ENCODE measurements at regions not wholly inside any gene's neighbourhood (a gene's known extent, or its start where the extent isn't known, plus 50 kb on each side); places are given as distances from the start of the nearest gene placed in this dataset.
A peak's percentile ranks its signal among the peaks of the same experiment; 100 is the strongest.
"Not testable (repeated sequence)": the region's sequence is repeated elsewhere in the genome, so short reads cannot be mapped to it uniquely, and the experiment has no call there.

DNA sequence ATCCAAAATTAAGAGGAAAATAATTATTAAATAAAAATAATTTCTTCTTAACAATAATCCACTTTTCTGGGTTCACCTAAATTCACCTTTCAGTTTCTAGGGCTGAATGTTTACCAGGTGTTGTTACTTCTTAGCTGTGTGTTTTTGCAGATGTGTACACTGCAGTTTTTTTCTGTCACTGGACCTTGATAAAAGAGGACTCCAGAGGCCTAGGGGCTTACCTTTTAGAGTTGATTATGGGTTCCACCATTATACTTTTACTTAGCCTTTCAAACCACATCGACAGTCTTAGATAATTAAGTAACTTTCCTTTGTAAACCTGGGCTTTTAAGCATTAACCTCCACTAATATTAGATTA, 766.5 kb downstream of the BCKDHB start:
- FAIRE-seq: no peak

DNA sequence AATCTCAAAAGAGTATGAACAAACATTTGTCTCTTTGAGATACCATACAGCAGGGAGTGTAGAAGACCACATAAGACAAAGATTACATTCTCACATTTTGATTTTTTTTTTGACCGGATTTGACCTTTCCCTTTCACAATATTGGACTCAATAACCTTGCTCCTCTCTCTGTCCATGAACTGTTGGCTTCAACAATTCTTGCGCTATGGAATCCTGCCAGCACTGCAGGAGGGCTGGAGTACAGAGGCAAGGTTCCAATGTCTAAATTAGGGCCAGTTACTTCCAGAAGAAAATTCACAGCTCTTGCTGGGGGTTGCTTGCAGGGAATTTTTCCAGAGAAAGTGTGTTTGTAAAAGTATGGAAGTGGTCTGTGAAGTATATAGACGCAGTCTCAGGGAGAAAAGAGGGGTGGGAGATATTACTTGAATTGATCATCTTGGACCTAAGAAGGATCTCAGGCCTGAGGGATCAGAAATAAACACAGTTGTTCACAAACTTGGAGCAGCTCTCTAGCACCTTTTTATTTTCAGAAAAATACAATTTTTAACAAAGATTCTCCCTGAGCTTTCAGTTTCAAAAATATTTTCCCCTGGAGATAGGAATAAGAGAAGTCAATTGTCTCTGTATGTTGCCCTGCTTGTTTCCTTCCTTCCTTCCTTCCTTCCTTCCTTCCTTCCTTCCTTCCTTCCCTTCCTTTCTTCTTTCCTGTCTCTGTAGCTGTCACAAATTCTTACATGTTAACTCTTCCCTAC, 765.9 kb downstream of the BCKDHB start:
- no peak for FAIRE-seq

DNA sequence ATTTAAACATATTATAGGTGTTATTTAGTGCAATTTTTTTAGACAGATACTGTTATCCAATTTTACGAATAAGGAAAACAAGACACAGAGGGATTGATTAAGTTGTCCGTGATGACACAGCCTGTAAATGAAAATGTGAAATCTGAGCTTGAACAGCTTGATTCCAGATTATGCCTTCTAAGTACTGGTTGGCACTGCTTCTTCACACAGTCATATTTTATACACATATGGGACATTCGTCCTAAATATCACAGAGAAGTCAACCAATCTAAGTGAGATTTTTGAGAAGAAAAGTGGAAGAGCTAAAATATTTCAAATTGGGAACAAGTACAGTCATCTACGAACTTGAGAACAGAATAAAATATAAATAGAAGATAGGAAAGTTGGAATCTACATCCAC, 756.3 kb downstream of the BCKDHB start:
- no peak for FAIRE-seq

GRCh38 chr6:80860107-80860506, 753.6 kb downstream of the BCKDHB start:
- no peak for FAIRE-seq

- FAIRE-seq: not testable (repeated sequence)
Observed at GRCh38 chr6:80847973-80848372, 741.5 kb downstream of the BCKDHB start.

GRCh38 chr6:80832337-80832736, 725.9 kb downstream of the BCKDHB start:
- FAIRE-seq: no peak

- no peak for FAIRE-seq
Observed at GRCh38 chr6:80793411-80793810, 686.9 kb downstream of the BCKDHB start.

DNA sequence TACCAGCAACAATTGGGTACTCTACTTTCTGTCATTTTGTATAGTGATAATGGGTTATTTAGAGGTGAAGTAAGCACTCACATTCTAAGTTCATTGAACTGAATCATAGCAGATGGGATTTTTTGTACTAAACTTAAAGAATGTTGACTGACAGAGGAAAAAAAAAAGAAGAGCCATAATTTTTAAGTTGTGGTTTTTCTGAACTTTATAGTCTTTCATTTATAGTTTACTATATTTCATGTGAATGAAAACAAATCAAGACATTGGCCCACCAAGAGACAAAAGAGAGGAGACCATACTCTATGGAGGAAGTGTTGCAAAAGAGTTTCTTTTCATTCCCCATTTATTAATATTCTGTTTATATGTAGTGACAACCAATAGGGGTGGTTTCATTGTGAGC, 685.7 kb downstream of the BCKDHB start:
- peak; percentile 8 for FAIRE-seq

DNA sequence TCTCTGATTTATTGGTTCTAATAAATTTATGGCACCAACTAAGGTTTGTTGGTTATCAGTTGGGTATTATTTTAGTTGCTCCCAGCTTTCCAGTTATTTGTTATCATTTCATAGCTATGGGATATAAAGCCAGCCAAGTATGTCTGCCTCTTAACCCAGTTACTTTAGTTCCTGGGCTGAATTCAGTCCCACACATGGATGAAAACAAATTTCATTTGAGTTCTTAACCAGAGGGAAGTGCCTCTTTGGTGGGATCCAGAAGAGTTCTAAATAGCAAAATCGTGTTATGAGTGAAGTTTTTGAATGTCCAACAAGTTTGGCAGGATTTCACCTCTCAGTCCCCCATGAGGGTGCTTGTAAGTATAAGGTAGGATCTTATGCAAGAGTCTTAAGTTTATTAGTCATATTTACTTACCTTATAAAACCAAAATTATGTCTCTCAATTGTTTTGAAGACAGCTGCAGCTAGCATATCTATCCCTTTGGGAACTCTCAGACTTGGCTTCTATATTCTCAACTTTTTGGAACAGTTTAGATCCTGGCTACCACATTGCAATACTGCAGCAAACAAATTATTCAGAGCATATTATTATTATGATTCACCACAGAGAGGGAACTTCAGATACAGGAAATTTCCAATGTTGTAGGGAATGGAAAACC, 683.6 kb downstream of the BCKDHB start:
- no peak for FAIRE-seq

- not testable (repeated sequence) for FAIRE-seq
Observed at GRCh38 chr6:80783271-80783670, 676.8 kb downstream of the BCKDHB start.

GRCh38 chr6:80771941-80772340, 665.5 kb downstream of the BCKDHB start:
- FAIRE-seq: no peak

DNA sequence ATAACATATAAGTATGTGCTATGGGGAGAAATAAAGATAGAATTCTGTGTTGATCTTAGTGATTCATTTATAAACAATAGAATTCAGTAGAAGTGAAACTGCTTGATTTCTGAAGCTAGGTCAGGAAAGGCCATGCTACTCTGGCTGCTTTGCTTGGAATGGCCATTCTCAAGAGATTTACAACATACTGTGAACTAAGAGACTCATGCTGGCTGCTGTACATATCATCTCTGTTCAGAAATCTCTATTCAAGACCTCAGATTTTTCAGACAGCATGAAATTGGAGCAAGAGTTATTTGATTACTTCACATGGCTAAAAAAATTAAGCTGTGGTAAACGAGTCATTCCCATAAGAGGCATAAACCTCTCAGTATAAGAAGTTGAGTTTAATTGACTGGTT, 662.6 kb downstream of the BCKDHB start:
- no peak for FAIRE-seq

DNA sequence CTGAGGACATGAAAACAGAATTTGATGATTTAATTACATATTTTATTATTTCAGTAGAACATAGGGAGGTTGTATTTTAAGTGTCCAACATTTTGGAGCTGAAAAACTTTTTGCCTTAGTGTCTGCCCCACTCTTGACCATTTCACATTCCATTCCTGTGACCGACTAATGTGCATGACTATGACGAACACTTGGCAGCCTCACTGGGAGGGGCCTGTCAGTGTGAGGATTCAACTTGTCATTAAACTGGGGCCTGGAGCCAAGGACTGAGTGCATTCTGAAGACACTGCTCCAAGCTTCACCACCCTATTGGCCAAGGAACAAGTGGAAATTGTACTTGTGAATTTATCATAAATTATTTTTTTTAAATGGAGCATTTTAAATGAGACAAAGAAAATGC, 661.3 kb downstream of the BCKDHB start:
- no peak for FAIRE-seq

- FAIRE-seq: peak; percentile 12
Observed at GRCh38 chr6:80744213-80744612, 637.7 kb downstream of the BCKDHB start.

DNA sequence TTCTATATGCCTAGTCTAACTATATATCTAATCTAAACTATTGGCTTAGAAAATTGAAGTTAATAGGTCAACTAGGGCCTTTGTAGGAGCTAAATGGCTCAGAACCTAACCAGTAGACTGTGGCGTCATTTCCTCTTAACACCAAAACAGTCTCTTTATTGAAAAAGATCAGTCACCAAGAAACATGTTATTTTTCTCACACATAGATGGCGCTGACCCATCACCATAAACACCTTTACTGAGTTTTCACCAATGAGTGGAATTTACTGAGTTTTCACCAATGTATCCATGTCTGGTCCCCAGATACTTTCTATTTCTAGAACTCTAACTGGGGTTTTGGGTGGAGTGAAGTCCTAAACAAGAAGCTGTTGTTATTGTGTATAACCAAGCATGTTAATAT, 636.0 kb downstream of the BCKDHB start:
- FAIRE-seq: no peak

DNA sequence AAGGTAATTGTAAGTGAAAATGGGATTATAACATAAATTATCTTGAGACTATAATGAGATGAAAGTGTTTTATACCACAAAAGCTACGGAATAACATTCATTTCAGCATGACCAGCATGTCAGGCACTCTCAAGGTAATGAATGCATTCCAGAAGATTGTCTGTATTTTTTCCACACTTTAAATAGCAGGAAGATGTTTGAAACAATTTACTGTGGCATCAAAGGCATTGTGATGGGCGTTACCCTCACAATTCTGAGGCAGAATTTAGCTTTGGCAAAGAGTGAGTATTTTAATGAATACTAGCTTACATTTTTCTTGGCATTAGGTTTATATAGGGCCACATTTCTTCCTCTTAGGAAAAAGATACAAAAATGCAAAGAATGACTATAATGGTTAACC, 627.2 kb downstream of the BCKDHB start:
- no peak for FAIRE-seq

DNA sequence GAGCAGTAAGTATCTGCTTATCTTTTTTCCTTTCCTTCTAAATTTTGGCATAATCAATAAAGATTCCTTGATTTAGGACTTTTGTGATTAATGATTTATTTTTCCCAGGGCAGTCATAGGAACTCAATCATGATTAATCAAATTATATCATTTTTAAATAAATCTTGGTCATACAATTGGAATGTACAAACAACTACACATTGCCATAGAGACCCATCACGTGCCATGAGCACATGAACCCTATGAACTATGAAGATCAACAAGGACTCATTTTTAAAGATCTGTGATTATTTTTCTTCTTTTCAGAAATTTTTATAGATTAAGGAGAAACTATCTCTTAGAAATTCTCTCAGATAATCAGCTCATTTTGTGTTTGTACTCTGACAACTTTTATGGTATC, 622.4 kb downstream of the BCKDHB start:
- no peak for FAIRE-seq

GRCh38 chr6:80728101-80728750, 621.8 kb downstream of the BCKDHB start:
- peak; percentile 26 for FAIRE-seq

DNA sequence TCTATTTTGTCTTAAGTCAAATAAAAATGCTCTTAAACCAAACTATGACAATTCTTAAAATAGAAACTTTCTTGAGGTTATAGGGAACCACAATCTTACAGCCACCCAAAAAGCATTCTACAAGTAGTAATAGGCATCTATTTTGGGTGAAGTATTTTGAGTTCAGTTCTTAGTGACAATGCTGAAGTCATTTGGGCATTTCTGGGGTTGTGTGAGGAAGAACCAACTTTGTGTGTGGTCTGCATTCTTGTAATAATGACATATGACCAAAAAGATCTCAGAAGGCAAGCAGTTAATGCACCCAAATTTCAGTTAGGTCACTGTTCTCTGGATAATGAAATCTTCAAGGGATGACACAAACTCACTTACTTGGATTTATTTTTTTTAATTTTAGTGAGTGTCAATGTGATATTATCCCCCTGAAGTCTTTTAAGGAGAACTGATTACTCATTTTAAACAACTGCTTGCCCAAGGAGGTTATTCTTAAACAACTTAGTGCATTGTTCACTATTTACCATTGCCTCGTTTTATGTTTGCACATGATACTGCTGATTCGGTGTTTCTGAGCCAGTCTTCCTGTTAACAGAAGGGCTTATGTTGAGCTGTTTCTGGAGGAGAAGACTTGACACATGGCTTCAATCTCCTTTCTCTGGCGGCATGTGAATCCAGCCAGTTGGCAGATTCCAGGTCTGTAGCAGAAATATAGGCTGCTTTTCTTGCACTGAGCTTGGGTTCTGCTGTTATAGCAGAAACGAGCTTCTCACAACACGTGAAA, 618.9 kb downstream of the BCKDHB start:
- FAIRE-seq: no peak

- no peak for FAIRE-seq
Observed at GRCh38 chr6:80720824-80721223, 614.4 kb downstream of the BCKDHB start.

DNA sequence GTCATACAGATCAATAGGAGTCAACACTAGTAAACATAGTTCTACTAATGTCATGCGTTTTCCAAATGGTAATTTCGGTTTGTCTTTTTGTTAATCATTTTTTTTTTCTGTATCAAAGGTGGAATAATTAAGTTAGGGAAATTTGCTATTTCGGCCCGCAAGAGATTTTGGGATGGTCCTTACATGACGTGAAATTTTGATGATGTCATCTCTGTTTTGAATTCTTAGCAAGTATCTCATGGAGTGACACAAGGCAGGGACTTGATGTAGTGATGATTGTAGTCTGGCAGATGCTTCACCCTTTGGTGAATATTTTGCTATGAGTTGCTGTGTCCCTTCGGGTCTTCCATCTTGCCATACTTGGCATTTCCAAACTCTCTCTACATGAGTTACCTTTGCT, 608.0 kb downstream of the BCKDHB start:
- FAIRE-seq: no peak

DNA sequence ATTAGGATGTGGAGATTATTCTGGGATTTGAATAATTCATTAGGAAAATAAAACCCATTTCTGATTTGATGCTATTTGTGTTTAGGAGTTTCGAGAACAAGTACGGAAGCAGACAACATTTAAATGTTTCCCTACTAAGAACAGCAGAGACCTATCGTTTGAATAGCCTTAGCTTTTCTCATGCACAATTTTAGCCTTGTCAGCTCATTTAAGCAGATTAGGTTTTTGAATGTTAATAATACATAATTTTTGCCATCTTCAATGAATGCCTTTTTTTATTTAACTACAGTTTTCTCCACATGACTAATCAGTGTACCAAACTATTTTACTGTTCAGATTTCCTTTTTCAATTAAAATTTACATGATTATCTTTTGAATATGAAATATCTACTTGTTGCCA, 592.0 kb downstream of the BCKDHB start:
- no peak for FAIRE-seq

- no peak for FAIRE-seq
Observed at GRCh38 chr6:80696268-80696667, 589.8 kb downstream of the BCKDHB start.
